NT2/D1 (cell line): ENCODE measurements at regions not wholly inside any gene's neighbourhood (a gene's known extent, or its start where the extent isn't known, plus 50 kb on each side); places are given as distances from the start of the nearest gene placed in this dataset.

Experiments
- DNase-seq: peaks from one replicate; pipeline ENCODE4 v3.0.0-alpha.2; 2011; ENCODE audit warnings: low read depth, low spot score
- H3K27me3 ChIP-seq: 2 replicates; pipeline ENCODE4 v1.6.0; 2011; ENCODE audit warnings: mild to moderate bottlenecking; ENCODE audit not compliant: insufficient read length, insufficient read depth
- H3K36me3 ChIP-seq: 2 replicates; pipeline ENCODE4 v1.6.1; 2011; ENCODE audit warnings: mild to moderate bottlenecking, low read length, mixed read lengths; ENCODE audit not compliant: insufficient read depth, insufficient read length
- H3K4me1 ChIP-seq: 2 replicates; pipeline ENCODE4 v1.5.1; 2011; ENCODE audit not compliant: insufficient read depth, insufficient read length
- H3K4me3 ChIP-seq: 2 replicates; pipeline ENCODE4 v1.5.1; 2011; ENCODE audit warnings: low read depth; ENCODE audit not compliant: insufficient read length
- H3K9ac ChIP-seq: 2 replicates; pipeline ENCODE4 v1.6.0; 2011; ENCODE audit warnings: low read depth; ENCODE audit not compliant: insufficient read length
- H3K9me3 ChIP-seq: 2 replicates; pipeline ENCODE4 v1.5.1; 2011; ENCODE audit warnings: mild to moderate bottlenecking, low read length; ENCODE audit not compliant: insufficient read depth
- SUZ12 ChIP-seq: IDR thresholded peaks from 2 replicates; pipeline ENCODE4 v1.6.1; 2011; ENCODE audit not compliant: insufficient read length, insufficient read depth; ENCODE audit errors: extremely low read depth
- YY1 ChIP-seq: IDR thresholded peaks from 2 replicates; pipeline ENCODE4 v1.6.1; 2011; ENCODE audit not compliant: insufficient read length, insufficient read depth
- ZNF274 ChIP-seq: IDR thresholded peaks from 2 replicates; pipeline ENCODE4 v1.6.1; 2011; ENCODE audit warnings: mild to moderate bottlenecking, low read depth, low read length

DNA sequence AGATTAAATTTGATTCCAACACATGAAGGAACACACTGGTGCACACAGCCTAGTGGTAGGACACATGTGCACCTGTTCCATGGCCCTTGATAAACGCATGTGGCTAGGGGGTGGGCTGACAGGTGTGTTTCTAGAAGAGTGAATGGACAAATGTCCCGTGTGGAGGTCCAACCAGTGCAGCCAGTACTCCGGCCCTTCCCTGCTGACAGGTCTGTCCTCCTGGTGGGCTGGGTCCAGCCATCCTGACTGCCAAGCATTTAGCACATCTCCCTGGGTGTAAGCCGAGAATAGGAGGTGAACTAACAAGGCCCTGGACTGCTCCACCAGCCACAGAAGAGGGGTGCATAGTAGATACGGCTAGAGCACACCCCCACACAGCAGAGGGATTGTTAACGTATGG is 258.7 kb upstream of the RAB6C start:
- H3K9ac ChIP-seq, result no peak overlapping the region
- H3K36me3 ChIP-seq, result no peaks in the 10 kb centered on the region
- DNase-seq, result no peak
- no peaks in the 10 kb centered on the region for H3K9me3 ChIP-seq
- TF ChIP-seq ZNF274 (no peak), YY1 (no peak), SUZ12 (no peak)
- peaks cover 3% of the 10 kb centered on the region for H3K27me3 ChIP-seq
- peaks cover 15% of the 10 kb centered on the region for H3K4me1 ChIP-seq
- H3K4me3 ChIP-seq, result no peak overlapping the region

DNA sequence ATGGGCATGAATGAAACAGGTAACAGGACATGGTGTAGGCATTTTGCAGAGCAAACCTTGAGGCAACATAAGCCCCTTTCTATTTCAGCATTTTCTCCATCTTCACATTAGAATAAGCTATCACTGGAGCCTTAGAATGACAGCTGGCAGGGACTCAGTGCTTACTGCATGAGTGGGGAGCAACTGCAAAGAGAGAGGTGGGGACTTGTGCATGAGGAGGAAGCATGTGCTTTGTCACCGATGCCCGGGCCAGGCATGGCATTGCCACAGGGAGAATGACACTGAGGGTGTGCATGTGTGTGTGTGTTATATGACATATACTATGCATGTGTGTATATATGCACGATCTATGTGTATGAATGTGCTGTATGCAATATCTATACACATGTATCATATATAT is 258.2 kb upstream of the RAB6C start:
- peaks cover 3% of the 10 kb centered on the region for H3K27me3 ChIP-seq
- no peak overlapping the region for H3K4me3 ChIP-seq
- no peak for DNase-seq
- TF ChIP-seq YY1 (no peak), ZNF274 (no peak), SUZ12 (no peak)
- H3K9me3 ChIP-seq, result no peaks in the 10 kb centered on the region
- no peak overlapping the region for H3K9ac ChIP-seq
- H3K4me1 ChIP-seq, result peaks cover 15% of the 10 kb centered on the region
- no peaks in the 10 kb centered on the region for H3K36me3 ChIP-seq

DNA sequence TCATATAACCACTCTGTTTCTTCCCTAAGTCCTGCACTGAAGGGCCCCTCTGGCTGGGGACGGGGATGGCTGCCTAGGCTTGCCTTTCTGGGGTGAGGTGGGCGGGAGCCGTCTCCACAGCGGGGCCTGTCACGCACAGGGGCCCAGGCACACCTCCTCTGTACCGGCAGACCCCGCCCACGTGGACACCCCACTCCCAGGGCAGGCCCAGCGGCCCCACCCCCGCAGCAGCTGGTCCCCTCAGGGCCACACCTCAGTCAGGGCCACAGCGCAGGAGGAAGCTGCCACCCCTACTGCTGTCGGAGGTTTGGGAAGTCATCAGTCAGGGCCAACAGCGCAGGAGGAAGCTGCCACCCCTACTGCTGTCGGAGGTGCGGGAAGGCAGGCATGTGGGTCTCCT is 257.6 kb upstream of the RAB6C start:
- no peak for DNase-seq
- Histone ChIP-seq H3K4me1 (peaks cover 13% of the 10 kb centered on the region), H3K4me3 (no peak overlapping the region), H3K36me3 (no peaks in the 10 kb centered on the region), H3K27me3 (peaks cover 3% of the 10 kb centered on the region), H3K9me3 (no peaks in the 10 kb centered on the region), H3K9ac (no peak overlapping the region)
- no peak for TF ChIP-seq SUZ12
- no peak for TF ChIP-seq ZNF274
- no peak for TF ChIP-seq YY1

DNA sequence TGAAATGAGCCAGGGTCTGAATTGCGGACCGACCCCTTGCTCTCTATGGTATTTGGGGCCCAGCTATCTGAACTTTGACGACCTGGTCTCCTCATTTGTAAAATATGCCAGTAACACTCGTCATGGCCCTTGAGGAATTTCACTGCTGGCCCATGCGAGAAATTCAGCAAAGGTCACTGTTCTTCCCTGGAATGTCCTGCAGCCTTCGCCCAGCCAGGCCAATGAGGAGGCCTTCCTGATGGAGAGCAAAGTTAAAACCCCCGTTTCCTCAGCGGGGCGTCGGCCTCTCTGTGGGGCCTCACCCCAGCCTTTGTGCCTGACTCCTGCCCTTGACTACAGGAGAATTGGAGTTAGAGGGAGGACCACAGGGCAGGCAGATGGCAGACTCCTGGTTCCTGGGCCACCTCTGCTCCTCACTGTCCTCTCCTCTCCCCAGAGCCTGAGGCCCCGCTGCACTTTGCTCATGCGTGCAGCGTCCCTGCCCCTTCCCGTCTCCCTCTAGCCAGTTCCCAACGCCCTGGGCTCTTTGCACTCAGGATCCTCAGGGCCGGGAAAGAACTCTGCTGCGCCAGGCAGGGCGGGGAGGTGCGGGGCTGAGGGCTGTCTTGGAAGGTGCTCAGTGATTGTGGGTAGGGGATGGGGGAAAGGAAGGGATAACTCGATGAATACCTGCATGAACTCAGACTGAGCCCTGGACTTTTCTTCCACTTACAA is 257.0 kb upstream of the RAB6C start:
- Histone ChIP-seq H3K9me3 (no peaks in the 10 kb centered on the region), H3K36me3 (no peaks in the 10 kb centered on the region), H3K4me3 (no peak overlapping the region), H3K4me1 (peaks cover 10% of the 10 kb centered on the region), H3K27me3 (peaks cover 3% of the 10 kb centered on the region), H3K9ac (no peak overlapping the region)
- no peak for DNase-seq
- no peak for TF ChIP-seq YY1
- TF ChIP-seq ZNF274, result no peak
- no peak for TF ChIP-seq SUZ12

DNA sequence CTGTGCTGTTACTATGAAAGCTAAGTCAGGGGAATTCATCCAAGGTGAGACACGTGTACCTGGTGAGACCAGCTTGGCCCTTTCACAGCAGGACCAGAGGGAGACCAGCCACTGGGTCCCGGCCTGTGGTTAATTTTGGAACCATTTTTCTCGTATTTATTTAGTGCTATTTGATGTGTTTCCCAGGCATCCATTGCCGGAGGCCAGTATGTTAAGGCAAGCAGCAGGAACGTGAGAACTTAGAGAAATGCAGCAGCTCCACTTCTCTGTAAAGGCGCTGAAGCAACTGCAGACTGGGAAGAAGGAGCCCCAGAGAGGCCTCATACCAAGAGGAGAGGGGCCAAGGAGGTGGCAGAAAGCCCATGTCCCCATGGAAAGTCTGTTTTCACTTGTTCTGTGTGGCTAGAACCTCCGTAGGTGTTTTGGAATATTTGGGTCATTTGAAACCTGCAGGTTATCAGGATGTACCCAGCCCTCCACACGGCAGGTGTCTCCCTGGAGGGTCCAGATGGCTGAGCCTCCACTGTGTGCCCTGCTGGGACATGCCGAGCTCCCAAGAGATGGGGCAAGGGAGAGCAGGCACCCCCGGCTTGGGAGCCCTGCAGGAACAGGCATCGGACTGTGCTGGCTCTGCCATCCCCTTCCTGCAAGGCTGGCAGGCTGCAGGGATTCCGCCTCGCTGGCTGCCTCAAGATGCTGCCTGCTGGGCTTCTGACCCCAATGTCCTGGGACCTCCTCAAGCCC is 256.0 kb upstream of the RAB6C start:
- TF ChIP-seq ZNF274 (no peak), YY1 (no peak), SUZ12 (no peak)
- no peak for DNase-seq
- Histone ChIP-seq H3K36me3 (no peaks in the 10 kb centered on the region), H3K27me3 (peaks cover 3% of the 10 kb centered on the region), H3K9me3 (no peaks in the 10 kb centered on the region), H3K4me3 (no peak overlapping the region), H3K4me1 (peaks cover 10% of the 10 kb centered on the region), H3K9ac (no peak overlapping the region)

DNA sequence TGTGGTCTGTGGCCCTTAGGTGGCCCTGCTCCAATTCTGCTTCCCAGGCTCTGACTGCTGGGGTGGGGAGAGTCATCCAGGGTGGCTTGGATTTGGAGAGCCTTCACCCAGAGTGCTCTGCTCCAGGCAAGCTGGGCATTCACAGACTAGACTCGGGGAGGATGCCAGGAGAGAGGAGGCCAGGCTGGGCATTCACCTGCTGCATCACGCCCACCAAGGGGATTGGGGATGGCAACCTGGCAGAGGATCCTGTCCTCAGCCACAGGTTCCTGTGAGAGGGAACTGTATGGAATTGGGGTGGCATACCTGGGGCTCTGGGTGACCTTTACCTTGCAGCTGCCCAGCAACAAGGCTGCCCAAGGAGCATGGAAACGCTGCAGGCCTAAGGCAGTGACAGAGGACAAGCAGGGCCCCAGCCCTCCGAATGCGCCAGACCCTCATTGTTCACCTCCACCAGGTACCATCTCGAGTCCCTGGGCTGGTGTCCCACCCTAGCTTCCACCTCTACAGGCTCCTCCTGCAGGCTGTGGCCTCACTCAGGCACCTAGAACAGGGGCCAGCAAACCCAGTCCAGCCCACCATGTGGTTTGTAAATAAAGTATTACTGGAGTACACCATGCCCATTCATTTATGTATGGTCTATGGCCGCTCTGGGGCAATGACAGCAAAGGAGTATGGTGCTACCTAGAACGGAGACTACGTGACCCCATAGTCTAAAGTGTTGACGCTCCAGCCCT is 255.3 kb upstream of the RAB6C start:
- H3K4me1 ChIP-seq, result peaks cover 10% of the 10 kb centered on the region
- no peak overlapping the region for H3K9ac ChIP-seq
- peaks cover 3% of the 10 kb centered on the region for H3K27me3 ChIP-seq
- TF ChIP-seq ZNF274 (no peak), YY1 (no peak), SUZ12 (no peak)
- no peaks in the 10 kb centered on the region for H3K9me3 ChIP-seq
- DNase-seq, result no peak
- no peak overlapping the region for H3K4me3 ChIP-seq
- no peaks in the 10 kb centered on the region for H3K36me3 ChIP-seq

DNA sequence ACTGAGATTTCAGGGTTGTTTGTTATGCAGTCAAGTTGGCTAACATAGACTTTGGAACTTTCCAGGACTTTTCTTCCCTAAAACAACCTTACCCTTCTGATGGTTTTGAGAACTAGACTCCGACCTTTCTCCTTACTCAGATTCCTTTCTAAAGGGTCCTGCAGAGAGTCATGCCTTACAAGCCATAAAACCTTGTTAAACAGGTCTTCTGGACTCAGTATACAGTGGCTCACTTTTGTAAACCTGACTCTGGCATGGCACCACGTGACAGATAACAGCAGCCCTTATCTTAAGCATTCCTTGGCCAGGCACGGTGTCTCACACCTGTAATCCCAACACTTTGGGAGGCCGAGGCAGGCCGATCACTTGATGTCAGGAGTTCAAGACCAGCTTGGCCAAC is 253.2 kb upstream of the RAB6C start:
- H3K4me1 ChIP-seq, result peaks cover 12% of the 10 kb centered on the region
- no peak overlapping the region for H3K9ac ChIP-seq
- TF ChIP-seq ZNF274, result no peak
- no peak for TF ChIP-seq SUZ12
- no peak for TF ChIP-seq YY1
- no peak for DNase-seq
- no peak overlapping the region for H3K4me3 ChIP-seq
- H3K36me3 ChIP-seq, result no peaks in the 10 kb centered on the region
- H3K9me3 ChIP-seq, result no peaks in the 10 kb centered on the region
- peaks cover 3% of the 10 kb centered on the region for H3K27me3 ChIP-seq
